Stomach (tissue), 4 donors: ENCODE measurements at regions not wholly inside any gene's neighbourhood (a gene's known extent, or its start where the extent isn't known, plus 50 kb on each side); places are given as distances from the start of the nearest gene placed in this dataset.

Source experiments
- POLR2A ChIP-seq, 4 donors: fragments of 450-650 bp; IDR thresholded peaks; one replicate each; pipeline ENCODE4 v1.6.1; 2016; ENCODE audit warnings: antibody characterized with exemption in 4 of 4, control low read depth in 2 of 4, mild to moderate bottlenecking in 1 of 4, moderate library complexity in 1 of 4
- POLR2AphosphoS5 ChIP-seq, 3 donors: sonication (generic); formaldehyde crosslinking; IDR thresholded peaks; one replicate each; pipeline ENCODE4 v1.6.1; 2016; ENCODE audit warnings: antibody characterized with exemption in 3 of 3
- TF ChIP-seq, protein P1 (sequence below), 7 experiments: fragments of 450-650 bp in 4 of 7; fragments of 200-600 bp in 3 of 7; sonication (generic) in 3 of 7; IDR thresholded peaks; one replicate each; pipeline ENCODE4 v1.5.1; 2016 to 2019; ENCODE audit warnings: antibody characterized with exemption in 7 of 7, control low read depth in 2 of 7, mild to moderate bottlenecking in 1 of 7

DNA sequence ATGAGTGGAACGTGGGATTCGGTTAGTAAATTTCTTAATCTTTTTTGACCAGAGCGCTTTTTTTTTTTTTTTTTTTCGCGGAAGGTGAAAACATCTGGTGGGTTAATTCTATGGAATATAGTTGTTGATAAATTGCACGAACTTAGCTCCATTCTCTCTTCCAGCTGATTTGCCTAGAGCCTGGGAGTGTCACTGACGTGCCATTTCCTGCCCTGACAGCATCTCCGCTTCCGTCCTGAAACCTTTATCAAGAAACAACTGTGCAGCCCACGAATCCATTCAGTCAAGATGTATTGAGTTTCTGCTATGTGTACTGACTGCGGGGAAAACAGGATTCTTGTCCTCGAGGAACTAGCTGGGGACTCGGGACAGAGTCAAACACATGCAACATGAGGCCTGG is 59.5 kb upstream of the TGM3 start:
- TF ChIP-seq, protein P1, sequence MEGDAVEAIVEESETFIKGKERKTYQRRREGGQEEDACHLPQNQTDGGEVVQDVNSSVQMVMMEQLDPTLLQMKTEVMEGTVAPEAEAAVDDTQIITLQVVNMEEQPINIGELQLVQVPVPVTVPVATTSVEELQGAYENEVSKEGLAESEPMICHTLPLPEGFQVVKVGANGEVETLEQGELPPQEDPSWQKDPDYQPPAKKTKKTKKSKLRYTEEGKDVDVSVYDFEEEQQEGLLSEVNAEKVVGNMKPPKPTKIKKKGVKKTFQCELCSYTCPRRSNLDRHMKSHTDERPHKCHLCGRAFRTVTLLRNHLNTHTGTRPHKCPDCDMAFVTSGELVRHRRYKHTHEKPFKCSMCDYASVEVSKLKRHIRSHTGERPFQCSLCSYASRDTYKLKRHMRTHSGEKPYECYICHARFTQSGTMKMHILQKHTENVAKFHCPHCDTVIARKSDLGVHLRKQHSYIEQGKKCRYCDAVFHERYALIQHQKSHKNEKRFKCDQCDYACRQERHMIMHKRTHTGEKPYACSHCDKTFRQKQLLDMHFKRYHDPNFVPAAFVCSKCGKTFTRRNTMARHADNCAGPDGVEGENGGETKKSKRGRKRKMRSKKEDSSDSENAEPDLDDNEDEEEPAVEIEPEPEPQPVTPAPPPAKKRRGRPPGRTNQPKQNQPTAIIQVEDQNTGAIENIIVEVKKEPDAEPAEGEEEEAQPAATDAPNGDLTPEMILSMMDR (IDR thresholded peaks at IDR 0.05): no peak
- no peak for TF ChIP-seq POLR2A (IDR thresholded peaks at IDR 0.05)
- TF ChIP-seq POLR2AphosphoS5 (IDR thresholded peaks at IDR 0.05): no peak
